ENCODE measurements at regions not wholly inside any gene's neighbourhood (a gene's known extent, or its start where the extent isn't known, plus 50 kb on each side); places are given as distances from the start of the nearest gene placed in this dataset.

DNA sequence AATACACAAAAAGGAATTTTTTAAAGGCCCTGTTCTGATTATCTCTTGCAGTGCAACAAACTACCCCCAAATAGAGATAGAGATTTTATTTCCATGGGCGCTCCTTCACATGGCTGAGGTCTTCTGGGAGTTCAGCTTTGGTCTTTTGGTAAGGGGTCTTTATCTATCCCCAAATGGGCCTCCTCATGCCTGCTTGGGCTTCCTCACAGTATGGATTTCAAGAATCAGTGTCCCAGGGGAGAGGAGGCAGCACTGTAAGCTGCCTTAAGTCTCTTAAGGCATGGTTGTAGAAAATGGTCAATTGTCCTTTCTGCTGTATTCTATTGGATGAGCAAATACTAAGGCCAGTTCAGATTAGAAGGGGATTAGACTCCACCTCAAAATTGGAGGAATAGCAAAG, 966.2 kb downstream of the TYW1 start:
- ATAC-seq (ENCODE audit: poor library complexity) = no peak
- DNase-seq = no peak
- intact Hi-C loops (cut with DNase I) = no loop called here

DNA sequence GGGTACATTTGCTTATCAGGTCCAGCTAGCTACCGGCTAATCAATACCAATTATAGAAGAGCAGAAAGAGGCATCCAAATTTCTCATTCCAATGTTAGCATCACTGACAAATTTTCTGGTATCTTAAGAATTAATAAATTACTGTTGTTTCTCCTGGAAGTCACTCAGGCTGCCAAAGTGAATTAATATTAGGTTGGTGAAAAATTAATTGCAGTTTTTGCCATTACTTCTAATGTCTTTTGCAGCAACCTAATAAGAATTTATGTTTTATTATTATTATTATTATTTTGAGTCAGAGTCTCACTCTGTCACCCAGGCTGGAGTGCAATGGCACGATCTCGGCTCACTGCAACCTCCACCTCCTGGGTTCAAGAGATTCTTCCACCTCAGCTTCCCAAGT, 979.9 kb downstream of the TYW1 start:
- DNase-seq (no peak), ATAC-seq (ENCODE audit: poor library complexity) (no peak)
- intact Hi-C loops (cut with DNase I) = no loop called here

DNA sequence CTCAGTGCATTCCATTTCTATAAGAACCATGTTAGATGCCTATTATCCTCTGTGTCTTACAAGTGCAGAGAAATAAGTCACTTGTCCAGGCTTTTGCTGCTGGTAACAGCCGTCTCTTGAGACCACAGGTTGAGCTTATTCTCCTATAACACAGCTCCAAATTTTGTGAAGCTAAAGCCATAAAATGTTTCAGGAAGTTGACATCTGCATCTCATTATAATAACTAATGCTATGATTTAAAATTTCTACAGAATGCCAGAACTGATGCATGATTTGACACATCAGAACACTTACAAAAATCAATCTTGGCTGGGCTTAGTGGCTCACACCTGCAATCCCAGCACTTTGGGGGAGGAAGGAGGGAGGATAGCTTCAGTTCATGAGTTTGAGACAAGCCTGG, 986.9 kb downstream of the TYW1 start:
- no peak for ATAC-seq (ENCODE audit: poor library complexity)
- intact Hi-C loops (cut with DNase I) = no loop called here
- no peak for DNase-seq

DNA sequence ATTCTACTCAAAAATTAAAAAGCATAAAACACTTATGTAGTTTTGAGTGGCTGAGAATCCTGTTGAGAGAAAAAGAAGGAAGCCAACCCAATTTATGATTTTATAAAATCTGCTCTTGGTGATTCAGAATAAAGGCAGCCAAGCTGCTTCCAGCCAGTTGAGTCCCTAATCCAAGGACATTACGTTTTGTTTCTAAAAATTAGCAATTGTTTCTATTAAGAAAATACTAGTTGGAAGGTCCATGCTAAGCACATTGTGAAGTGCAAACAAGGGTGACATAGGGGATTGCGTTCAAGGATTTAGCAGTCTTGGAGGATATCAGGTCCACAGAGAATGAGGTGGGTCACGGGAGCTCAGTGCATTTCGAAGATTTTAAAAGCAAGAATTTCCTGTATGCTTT, 987.7 kb downstream of the TYW1 start:
- DNase-seq (no peak), ATAC-seq (ENCODE audit: poor library complexity) (no peak)
- intact Hi-C loops (cut with DNase I) = no loop called here

DNA sequence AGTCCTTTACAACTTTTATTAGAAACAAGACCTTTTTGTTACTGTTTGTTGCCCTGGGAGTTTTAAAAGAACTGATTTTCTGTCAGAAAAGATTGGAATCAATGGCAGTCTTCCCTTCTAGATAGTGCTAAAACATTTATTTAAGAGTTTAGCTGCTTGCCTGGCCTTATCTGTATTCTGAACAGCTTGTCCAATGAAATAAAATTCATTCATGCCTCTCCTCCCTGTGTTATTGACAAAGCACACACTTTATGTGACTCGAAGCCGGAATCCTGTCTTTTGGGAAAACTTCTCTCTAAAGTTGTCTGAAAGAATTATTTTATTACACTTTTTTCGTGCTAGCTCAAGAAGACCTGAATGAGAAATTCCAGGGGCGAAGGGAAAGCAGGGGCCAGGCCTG, 992.5 kb downstream of the TYW1 start:
- DNase-seq = no peak
- ATAC-seq (ENCODE audit: poor library complexity) = no peak
- intact Hi-C loops (cut with DNase I) = no loop called here

DNA sequence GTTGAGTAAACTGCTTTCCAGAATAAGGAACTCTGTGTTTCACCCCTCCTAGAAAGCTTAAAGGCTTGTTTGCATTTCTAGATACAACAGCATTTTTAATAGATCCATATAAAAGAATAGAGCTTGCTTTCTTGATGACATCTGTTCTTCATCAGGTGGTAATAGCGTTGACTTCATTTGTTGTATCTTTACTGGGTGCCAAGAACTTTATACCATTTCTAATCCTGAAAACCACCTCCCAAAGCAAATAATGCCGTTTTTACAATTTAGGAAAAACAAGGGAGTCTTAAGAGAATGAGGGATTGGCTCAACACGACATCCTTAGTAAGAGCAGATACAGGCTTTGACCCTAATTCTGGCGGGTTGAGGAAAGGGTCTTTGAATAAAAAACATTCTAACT, 993.4 kb downstream of the TYW1 start:
- DNase-seq = no peak
- intact Hi-C loops (cut with DNase I) = no loop called here
- no peak for ATAC-seq (ENCODE audit: poor library complexity)

DNA sequence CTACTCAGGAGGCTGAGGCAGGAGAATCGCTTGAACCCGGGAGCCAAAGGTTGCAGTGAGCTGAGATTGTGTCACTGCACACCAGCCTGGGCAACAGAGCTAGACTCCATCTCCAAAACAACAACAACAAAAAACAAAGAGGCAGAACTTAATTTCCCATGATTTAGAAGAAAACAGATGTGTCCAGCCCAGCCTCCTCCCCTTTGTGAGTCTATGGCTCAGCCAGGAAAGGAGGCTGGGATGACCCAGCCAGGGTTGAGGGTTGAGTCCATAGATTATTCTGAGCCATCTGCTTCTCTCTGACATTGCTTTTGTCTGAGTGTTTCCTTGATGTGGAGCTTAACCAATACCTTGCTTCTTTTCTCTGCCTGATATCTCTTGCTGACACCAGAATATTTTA, 994.1 kb downstream of the TYW1 start:
- no peak for ATAC-seq (ENCODE audit: poor library complexity)
- DNase-seq = no peak
- intact Hi-C loops (cut with DNase I) = no loop called here

DNA sequence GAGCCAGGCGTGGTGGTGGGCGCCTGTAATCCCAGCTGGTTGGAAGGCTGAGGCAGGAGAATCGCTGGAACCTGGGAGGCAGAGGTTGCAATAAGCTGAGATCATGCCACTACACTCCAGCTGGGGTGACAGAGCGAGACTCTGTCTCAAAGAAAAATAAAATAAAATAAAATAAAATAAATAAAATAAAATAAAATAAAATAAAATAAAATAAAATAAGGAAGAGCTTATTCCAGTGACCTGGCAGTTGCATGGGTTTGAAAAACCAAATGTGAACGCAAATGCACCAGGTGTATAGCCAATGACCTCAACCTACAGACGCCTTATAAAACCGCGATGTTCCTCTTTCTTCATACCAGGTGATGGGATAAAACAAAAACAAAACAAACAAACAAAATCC, 995.7 kb downstream of the TYW1 start:
- DNase-seq (no peak), ATAC-seq (ENCODE audit: poor library complexity) (no peak)
- intact Hi-C loops (cut with DNase I) = no loop called here

DNA sequence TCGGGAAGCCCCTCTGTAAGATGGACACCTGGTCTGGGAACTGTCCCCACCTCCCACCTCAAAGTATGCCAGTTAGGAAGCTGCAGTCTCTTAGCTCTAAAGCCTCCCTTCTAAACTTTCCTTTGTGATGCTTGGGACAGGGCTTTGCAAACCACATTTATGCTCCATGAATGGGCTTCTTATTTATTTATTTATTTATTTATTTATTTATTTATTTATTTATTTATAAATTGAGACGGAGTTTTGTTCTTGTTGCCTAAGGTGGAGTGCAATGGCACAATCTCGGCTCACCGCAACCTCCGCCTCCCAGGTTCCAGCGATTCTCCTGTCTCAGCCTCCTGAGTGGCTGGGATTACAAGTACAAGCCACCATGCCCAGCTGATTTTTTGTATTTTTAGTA, 1009.4 kb downstream of the TYW1 start:
- DNase-seq (no peak), ATAC-seq (ENCODE audit: poor library complexity) (no peak)
- intact Hi-C loops (cut with DNase I) = no loop called here

DNA sequence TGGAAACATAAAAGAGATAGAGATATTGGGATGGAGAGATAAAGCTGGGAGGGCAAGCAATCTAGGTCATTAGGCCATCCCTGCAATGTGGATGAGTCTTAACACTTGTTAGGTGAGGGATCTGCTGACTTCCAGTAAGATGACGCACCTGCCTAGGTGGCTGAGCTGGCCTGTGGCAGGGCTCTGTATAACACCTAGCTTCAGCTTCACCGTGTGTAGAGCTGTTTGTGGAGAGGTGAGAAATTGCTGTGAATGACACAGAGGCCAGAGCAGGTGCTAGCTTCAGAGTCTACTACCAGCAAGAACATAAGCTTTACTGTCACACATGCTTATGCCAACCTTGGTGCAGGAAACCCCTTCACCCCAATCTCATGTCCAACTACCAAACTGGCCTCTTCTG, 1010.0 kb downstream of the TYW1 start:
- ATAC-seq (ENCODE audit: poor library complexity) = no peak
- no peak for DNase-seq
- intact Hi-C loops (cut with DNase I) = no loop called here

DNA sequence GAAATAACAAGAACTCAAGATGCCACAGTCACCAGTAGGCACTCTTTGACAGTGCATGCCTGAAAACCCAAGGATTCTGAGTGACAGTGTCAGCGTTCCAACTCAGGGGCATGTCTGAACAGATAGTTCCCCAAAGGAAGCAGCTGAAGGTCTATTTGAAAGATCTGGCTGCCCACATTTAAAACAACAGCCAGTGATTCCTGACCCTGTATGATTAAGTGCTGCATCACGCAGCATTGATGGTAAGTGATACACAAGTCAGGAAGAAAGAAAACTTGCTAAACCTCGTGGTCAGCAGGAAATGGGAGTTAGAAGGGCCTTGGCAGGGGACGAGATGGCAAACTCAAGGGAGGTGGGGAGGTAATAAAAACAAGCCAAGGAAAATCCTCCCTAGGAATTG, 1013.1 kb downstream of the TYW1 start:
- intact Hi-C loops (cut with DNase I) = no loop called here
- DNase-seq (no peak), ATAC-seq (ENCODE audit: poor library complexity) (no peak)

DNA sequence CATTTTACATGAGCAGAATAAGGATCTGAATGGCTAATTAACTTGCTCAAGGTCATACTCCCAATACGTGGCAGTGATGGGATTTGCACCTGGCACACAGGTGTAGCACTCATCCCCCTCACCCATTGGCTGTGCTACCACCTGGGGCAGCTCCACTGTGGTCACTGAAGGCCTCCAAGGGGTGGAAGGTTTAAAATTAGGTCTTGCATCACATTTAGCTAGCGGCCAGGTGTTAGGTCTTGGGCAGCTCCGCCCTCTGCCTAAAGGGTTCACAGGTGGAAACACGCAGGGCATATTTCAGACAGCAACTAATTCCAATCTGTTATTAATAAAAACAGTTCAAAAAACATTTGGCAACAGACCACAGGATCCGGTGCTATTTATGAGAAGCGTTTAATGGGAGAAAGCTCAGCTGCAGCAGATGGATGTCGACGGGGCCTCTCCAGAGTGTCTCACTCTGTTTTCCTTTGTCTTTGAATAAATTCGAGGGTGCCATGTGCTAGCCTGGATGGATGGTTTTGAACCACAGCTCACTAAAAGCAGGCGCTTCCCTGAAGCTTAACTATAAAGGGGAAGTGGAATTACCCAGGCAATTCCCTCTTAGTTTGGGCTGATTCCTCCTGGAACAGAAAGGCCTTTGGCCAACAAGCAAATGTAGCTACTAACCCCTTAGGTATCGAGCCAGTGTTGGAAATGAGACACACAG, 1017.6 kb downstream of the TYW1 start:
- intact Hi-C loops (cut with DNase I) = no loop called here
- ATAC-seq (ENCODE audit: poor library complexity) (no peak), DNase-seq (no peak)

DNA sequence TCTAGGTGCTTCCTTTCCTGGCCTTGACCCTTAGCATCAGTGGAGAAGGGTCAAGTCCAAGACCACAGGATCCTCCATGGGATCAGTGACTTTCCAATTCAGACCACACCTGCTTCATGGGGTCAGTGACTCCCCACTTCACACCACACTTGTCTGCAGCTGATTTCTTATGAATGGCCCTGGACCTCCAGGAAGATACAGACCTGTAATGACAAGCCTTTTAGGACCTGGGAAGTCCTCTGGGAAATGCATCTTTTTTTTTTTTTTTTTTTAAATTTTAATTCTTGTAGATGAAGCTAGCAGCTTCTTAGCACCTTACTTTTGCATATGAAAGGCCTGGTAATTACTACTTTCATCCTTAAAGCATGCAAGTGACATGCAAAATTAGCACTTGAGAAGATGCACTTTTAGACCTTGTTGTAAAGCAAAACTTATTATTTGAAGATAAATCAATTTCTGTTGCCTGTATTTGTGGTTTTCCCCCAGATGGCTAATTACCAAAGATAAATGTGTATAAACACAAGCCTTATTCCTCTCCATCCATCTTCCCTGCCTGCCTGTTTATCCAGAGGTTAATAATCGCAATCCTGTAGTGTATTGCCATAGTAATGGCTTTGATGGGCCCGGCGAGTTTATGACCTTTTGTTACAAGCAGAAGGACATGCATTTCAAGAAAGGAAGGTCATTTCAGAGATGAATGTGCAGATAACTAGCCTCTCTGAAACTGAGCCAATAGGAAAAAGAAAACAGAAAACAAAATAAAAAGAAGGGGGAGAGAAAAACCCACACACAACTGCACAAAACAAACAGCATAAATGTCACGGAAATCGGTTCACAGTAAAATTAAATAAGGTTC, 1018.7 kb downstream of the TYW1 start:
- ATAC-seq (ENCODE audit: poor library complexity) = no peak
- intact Hi-C loops (cut with DNase I) = no loop called here
- no peak for DNase-seq

DNA sequence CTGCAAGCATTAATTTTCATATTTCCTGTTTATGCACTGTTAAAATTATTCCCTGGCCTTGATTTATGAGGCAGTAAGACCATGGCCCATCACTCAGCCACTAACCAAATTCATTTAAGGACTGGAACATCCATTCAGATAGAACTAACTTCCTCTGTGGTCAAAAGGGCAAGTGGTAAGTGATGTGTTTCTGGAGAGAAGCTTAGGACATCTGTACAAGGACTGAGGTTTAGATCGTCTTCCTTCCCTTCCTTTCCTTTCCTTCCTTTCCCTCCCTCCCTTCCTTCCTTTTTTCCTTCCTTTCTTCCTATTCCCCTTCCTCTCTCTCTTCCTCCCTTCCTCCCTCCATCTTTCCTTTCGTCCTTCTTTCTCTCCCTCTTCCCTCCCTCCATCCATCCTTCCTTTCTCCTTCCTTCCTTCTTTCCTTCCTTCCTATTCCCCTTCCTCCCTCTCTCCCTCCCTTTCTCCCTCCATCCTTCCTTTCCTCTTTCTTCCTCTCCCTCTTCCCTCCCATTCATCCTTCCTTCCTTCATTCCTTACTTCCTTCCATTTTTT, 1019.4 kb downstream of the TYW1 start:
- no peak for ATAC-seq (ENCODE audit: poor library complexity)

DNA sequence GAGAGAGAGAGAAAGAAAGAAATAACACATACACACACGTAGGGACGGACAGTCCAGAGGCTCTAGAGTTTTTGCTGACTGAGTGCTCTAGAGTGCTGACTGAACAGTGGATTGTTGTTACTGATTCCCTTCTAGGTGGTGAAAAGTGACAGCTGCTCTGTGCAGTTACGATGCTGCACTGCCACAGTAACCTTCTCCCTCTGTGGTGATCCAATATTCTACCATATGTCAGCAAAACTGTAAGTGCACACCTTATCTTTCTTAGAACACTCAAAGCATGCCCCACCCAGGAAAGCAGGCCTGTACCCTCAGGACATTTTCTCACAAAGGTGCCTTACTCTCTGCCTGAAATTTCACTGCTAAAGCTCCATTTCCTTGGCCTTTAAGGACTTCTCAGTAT, 1023.5 kb downstream of the TYW1 start:
- intact Hi-C loops (cut with DNase I) = no loop called here
- DNase-seq (no peak), ATAC-seq (ENCODE audit: poor library complexity) (no peak)

More for the DNA sequence above, 1019.4 kb downstream of the TYW1 start:
- DNase-seq = no peak
- intact Hi-C loops (cut with DNase I) = no loop called here

DNA sequence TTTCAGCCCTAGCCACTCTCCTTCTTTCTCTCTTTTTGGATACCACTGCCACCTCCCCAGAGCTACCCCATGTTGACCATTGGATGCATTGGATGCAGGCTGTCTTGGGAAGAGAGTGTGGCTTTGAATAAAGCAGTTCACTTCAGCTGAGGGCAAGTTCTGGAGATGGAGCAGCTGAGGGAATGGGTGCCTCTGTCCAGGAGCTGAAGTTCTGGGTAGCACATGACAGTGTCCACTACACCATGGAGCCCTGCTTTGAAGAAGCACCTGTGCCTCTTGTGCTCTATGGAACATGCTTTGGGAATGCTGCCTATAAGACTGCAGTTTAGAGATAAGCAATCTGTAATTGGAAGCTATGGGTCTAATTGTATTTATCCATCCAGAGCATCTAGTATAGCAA, 1028.7 kb downstream of the TYW1 start:
- ATAC-seq (ENCODE audit: poor library complexity) (no peak), DNase-seq (no peak)
- intact Hi-C loops (cut with DNase I) = no loop called here

DNA sequence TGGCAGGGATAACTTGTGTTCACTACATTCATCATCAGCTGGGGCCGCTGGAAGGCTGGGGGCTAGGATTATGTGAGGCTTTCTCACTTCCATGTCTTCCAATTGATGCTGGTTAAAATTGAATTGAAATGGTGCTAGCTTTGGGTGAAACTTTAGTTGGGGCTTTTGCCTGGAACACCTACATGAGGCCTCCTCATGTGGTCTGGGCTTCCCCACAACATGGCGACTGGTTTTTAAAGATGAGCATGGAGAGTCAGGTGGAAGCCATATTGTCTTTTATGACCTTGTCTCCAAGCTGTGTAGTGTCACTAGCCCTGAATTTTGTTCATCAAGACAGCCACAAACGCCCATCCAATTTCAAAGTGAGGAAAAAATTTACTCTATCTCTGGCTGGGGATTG, 1033.9 kb downstream of the TYW1 start:
- ATAC-seq (ENCODE audit: poor library complexity) = no peak
- intact Hi-C loops (cut with DNase I) = no loop called here
- DNase-seq = no peak

DNA sequence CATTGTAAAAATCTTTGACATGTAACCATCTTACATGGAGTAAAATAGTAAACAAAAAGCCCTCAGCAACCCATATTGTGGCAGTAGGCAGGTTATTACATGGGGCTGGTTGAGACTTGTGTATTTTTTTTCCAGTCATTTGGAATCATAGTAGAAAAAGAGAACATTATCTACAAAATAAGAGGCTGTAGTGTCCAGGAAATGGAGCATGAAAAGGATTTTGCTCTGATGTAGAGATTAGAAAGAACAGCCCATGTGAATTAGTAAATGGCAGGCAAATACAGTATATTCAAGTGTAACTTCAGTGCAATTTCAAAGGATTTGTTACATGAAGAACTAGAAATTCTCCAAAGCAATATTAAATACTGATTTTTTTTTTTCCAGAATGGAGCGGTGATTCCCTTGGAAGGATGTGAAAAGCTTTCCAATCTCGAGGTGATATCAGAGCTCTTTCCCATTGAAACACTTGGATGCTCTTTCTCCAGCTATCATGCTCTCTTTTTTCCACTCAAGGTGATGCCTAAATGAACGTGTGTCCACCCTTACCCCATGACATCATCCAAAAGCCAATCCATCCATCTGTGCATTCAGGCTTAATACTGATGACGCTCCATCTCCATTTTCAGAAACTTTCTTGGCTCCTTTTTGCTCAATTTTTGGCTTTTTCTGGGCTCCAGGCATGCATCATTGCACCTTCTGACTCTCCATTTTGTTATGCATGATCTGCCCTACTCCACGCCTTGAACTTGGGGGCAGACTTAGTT, 1034.7 kb downstream of the TYW1 start:
- ATAC-seq (ENCODE audit: poor library complexity) (no peak), DNase-seq (no peak)
- intact Hi-C loops (cut with DNase I) = no loop called here

DNA sequence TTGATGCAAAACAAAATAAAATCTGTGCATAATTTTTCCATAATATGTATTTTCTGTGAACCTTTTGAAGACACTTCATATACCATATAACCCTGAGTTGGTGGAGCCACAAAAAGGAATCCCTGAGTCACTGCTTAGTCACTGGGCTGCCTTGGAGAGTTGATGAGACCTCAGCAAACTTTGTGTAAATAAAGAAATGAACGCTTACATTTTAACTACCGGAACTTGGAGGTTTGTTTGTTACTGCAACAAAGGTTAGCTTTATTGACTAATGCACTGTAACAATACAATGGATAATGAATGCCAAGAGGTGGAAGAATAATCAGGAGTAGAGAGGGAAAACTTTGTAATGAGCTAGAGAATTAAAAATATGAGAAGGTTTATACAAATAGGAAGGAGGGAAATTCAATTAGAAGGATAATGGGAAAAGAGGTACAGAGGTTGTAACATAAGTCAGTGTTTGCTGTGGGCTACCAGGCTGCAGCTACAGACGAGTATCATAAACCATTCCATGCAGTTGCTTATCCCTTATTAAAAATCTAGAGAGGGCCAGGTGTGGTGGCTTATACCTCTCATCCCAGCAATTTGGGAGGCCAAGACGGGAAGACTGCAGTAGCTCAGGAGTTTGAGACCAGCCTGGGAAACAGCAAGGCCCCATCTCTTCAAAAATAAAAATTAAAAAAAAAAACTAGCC, 1042.1 kb downstream of the TYW1 start:
- ATAC-seq (ENCODE audit: poor library complexity) (no peak), DNase-seq (no peak)
- intact Hi-C loops (cut with DNase I) = no loop called here

Data from Right ventricle myocardium superior (tissue), 1 donor.